ENCODE measurements at regions not wholly inside any gene's neighbourhood (a gene's known extent, or its start where the extent isn't known, plus 50 kb on each side); places are given as distances from the start of the nearest gene placed in this dataset.

DNA sequence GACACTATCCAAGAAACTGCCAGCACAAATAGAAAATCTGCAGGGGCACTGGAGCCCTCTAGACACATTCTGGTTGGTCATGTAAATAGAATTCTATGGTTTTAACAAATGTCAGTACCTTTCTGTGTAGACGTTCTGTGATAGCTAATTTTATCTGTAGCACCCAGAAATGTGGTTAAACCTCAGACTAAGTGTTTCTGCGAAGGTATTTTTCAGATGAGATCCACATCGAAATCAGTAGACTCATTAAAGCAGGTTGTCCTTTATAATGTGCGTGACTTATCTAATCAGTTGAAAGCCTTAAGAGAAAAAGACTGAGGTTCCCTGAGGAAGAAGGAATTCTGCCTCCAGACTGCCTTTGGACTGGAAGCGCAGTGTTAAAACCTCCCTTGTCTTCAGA, 922.9 kb downstream of the EFNB2 start:
- no peak overlapping the region for H3K4me2 ChIP-seq
- H3K9me2 ChIP-seq (ENCODE audit: insufficient read depth): no peaks in the 10 kb centered on the region
- H2AFZ ChIP-seq: no peak overlapping the region
- Mint-ChIP-seq H3K4me3 (no peak overlapping the region), H3K4me1 (peaks cover 30% of the 10 kb centered on the region), H3K27me3 (ENCODE audit: insufficient read depth, low read depth, poor library complexity) (peaks cover 2% of the 10 kb centered on the region), H3K9me3 (no peaks in the 10 kb centered on the region), H3K36me3 (ENCODE audit: low read depth) (no peaks in the 10 kb centered on the region), H3K27ac (no peak overlapping the region)
- no peaks in the 10 kb centered on the region for H3F3A ChIP-seq (replicated peaks; ENCODE audit: low read depth)
- ATAC-seq (no peak), DNase-seq (ENCODE audit: low spot score) (no peak)
- no peaks in the 10 kb centered on the region for H3K27me3 ChIP-seq (ENCODE audit: insufficient read depth)
- TF ChIP-seq POLR2AphosphoS5 (IDR thresholded peaks at IDR 0.05; ENCODE audit: low read depth) (no peak), STAT1 (IDR thresholded peaks at IDR 0.05; ENCODE audit: unreplicated experiment) (no peak), EZH2 (IDR thresholded peaks at IDR 0.05; ENCODE audit: low read depth, unreplicated experiment) (no peak), CREB1 (CRISPR knock-in tag; IDR thresholded peaks at IDR 0.05; ENCODE audit: low read depth) (no peak), ZNF331 (CRISPR knock-in tag; IDR thresholded peaks at IDR 0.05; ENCODE audit: low read depth) (no peak), EZH2phosphoT487 (IDR thresholded peaks at IDR 0.05; ENCODE audit: unreplicated experiment) (no peak), ZNF114 (CRISPR knock-in tag; IDR thresholded peaks at IDR 0.05) (no peak), NANOG (IDR thresholded peaks at IDR 0.05; ENCODE audit: borderline replicate concordance) (no peak), JUNB (IDR thresholded peaks at IDR 0.05; ENCODE audit: unreplicated experiment) (no peak)
- TF ChIP-seq, protein P1, sequence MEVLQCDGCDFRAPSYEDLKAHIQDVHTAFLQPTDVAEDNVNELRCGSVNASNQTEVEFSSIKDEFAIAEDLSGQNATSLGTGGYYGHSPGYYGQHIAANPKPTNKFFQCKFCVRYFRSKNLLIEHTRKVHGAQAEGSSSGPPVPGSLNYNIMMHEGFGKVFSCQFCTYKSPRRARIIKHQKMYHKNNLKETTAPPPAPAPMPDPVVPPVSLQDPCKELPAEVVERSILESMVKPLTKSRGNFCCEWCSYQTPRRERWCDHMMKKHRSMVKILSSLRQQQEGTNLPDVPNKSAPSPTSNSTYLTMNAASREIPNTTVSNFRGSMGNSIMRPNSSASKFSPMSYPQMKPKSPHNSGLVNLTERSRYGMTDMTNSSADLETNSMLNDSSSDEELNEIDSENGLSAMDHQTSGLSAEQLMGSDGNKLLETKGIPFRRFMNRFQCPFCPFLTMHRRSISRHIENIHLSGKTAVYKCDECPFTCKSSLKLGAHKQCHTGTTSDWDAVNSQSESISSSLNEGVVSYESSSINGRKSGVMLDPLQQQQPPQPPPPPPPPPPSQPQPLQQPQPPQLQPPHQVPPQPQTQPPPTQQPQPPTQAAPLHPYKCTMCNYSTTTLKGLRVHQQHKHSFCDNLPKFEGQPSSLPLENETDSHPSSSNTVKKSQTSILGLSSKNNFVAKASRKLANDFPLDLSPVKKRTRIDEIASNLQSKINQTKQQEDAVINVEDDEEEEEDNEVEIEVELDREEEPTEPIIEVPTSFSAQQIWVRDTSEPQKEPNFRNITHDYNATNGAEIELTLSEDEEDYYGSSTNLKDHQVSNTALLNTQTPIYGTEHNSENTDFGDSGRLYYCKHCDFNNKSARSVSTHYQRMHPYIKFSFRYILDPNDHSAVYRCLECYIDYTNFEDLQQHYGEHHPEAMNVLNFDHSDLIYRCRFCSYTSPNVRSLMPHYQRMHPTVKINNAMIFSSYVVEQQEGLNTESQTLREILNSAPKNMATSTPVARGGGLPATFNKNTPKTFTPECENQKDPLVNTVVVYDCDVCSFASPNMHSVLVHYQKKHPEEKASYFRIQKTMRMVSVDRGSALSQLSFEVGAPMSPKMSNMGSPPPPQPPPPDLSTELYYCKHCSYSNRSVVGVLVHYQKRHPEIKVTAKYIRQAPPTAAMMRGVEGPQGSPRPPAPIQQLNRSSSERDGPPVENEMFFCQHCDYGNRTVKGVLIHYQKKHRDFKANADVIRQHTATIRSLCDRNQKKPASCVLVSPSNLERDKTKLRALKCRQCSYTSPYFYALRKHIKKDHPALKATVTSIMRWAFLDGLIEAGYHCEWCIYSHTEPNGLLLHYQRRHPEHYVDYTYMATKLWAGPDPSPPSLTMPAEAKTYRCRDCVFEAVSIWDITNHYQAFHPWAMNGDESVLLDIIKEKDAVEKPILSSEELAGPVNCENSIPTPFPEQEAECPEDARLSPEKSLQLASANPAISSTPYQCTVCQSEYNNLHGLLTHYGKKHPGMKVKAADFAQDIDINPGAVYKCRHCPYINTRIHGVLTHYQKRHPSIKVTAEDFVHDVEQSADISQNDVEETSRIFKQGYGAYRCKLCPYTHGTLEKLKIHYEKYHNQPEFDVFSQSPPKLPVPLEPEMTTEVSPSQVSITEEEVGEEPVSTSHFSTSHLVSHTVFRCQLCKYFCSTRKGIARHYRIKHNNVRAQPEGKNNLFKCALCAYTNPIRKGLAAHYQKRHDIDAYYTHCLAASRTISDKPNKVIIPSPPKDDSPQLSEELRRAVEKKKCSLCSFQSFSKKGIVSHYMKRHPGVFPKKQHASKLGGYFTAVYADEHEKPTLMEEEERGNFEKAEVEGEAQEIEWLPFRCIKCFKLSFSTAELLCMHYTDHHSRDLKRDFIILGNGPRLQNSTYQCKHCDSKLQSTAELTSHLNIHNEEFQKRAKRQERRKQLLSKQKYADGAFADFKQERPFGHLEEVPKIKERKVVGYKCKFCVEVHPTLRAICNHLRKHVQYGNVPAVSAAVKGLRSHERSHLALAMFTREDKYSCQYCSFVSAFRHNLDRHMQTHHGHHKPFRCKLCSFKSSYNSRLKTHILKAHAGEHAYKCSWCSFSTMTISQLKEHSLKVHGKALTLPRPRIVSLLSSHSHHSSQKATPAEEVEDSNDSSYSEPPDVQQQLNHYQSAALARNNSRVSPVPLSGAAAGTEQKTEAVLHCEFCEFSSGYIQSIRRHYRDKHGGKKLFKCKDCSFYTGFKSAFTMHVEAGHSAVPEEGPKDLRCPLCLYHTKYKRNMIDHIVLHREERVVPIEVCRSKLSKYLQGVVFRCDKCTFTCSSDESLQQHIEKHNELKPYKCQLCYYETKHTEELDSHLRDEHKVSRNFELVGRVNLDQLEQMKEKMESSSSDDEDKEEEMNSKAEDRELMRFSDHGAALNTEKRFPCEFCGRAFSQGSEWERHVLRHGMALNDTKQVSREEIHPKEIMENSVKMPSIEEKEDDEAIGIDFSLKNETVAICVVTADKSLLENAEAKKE (CRISPR knock-in tag; IDR thresholded peaks at IDR 0.05): no peak
- TF ChIP-seq, protein P2, sequence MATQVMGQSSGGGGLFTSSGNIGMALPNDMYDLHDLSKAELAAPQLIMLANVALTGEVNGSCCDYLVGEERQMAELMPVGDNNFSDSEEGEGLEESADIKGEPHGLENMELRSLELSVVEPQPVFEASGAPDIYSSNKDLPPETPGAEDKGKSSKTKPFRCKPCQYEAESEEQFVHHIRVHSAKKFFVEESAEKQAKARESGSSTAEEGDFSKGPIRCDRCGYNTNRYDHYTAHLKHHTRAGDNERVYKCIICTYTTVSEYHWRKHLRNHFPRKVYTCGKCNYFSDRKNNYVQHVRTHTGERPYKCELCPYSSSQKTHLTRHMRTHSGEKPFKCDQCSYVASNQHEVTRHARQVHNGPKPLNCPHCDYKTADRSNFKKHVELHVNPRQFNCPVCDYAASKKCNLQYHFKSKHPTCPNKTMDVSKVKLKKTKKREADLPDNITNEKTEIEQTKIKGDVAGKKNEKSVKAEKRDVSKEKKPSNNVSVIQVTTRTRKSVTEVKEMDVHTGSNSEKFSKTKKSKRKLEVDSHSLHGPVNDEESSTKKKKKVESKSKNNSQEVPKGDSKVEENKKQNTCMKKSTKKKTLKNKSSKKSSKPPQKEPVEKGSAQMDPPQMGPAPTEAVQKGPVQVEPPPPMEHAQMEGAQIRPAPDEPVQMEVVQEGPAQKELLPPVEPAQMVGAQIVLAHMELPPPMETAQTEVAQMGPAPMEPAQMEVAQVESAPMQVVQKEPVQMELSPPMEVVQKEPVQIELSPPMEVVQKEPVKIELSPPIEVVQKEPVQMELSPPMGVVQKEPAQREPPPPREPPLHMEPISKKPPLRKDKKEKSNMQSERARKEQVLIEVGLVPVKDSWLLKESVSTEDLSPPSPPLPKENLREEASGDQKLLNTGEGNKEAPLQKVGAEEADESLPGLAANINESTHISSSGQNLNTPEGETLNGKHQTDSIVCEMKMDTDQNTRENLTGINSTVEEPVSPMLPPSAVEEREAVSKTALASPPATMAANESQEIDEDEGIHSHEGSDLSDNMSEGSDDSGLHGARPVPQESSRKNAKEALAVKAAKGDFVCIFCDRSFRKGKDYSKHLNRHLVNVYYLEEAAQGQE (IDR thresholded peaks at IDR 0.05; ENCODE audit: unreplicated experiment): no peak
- TF ChIP-seq, protein P3, sequence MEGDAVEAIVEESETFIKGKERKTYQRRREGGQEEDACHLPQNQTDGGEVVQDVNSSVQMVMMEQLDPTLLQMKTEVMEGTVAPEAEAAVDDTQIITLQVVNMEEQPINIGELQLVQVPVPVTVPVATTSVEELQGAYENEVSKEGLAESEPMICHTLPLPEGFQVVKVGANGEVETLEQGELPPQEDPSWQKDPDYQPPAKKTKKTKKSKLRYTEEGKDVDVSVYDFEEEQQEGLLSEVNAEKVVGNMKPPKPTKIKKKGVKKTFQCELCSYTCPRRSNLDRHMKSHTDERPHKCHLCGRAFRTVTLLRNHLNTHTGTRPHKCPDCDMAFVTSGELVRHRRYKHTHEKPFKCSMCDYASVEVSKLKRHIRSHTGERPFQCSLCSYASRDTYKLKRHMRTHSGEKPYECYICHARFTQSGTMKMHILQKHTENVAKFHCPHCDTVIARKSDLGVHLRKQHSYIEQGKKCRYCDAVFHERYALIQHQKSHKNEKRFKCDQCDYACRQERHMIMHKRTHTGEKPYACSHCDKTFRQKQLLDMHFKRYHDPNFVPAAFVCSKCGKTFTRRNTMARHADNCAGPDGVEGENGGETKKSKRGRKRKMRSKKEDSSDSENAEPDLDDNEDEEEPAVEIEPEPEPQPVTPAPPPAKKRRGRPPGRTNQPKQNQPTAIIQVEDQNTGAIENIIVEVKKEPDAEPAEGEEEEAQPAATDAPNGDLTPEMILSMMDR (conservative IDR thresholded peaks at IDR 0.05; ENCODE audit: low read depth in 2 of 2): no peak
- TF ChIP-seq, protein P4, sequence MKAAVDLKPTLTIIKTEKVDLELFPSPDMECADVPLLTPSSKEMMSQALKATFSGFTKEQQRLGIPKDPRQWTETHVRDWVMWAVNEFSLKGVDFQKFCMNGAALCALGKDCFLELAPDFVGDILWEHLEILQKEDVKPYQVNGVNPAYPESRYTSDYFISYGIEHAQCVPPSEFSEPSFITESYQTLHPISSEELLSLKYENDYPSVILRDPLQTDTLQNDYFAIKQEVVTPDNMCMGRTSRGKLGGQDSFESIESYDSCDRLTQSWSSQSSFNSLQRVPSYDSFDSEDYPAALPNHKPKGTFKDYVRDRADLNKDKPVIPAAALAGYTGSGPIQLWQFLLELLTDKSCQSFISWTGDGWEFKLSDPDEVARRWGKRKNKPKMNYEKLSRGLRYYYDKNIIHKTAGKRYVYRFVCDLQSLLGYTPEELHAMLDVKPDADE (IDR thresholded peaks at IDR 0.05): no peak
- H3K4me1 ChIP-seq (ENCODE audit: insufficient read depth): peaks cover 15% of the 10 kb centered on the region
- no peaks in the 10 kb centered on the region for H4K20me1 ChIP-seq (replicated peaks; ENCODE audit: insufficient read depth)
- H3K36me3 ChIP-seq (ENCODE audit: insufficient read depth): no peaks in the 10 kb centered on the region
- no peaks in the 10 kb centered on the region for H3K79me2 ChIP-seq (replicated peaks; ENCODE audit: insufficient read depth)
- no peak overlapping the region for H3K27ac ChIP-seq (ENCODE audit: low read depth)
- H3K4me3 ChIP-seq: no peak overlapping the region

Data from GM23338 (cell line).